Sigmoid colon (tissue), 6 donors: ENCODE measurements at regions not wholly inside any gene's neighbourhood (a gene's known extent, or its start where the extent isn't known, plus 50 kb on each side); places are given as distances from the start of the nearest gene placed in this dataset.
A peak's percentile ranks its signal among the peaks of the same experiment; 100 is the strongest.

ENCODE experiments used
- DNase-seq: peaks from one replicate; pipeline ENCODE4 v3.0.0-alpha.2; 2019
- H3K27ac ChIP-seq, 4 donors: fragments of 200-600 bp; sonication (generic); one replicate each; pipeline ENCODE4 v1.5.1; 2016 to 2019; ENCODE audit warnings: mild to moderate bottlenecking in 1 of 4
- H3K27me3 ChIP-seq, 3 donors: fragments of 200-600 bp; sonication (generic); one replicate each; pipeline ENCODE4 v1.5.1; 2019; ENCODE audit warnings: mild to moderate bottlenecking in 1 of 3
- H3K36me3 ChIP-seq, 4 donors: fragments of 200-600 bp; sonication (generic); one replicate each; pipeline ENCODE4 v1.5.1; 2016 to 2019
- H3K4me1 ChIP-seq, 4 donors: fragments of 200-600 bp; sonication (generic); one replicate each; pipeline ENCODE4 v1.5.1; 2017 to 2019
- H3K4me3 ChIP-seq, 4 donors: fragments of 200-600 bp; sonication (generic); one replicate each; pipeline ENCODE4 v1.5.1; 2017 to 2019; ENCODE audit warnings: mild to moderate bottlenecking in 2 of 4, moderate library complexity in 1 of 4
- H3K9me3 ChIP-seq, 4 donors: fragments of 200-600 bp in 3 of 4; sonication (generic) in 3 of 4; one replicate each; pipeline versions ENCODE4 v1.5.1 to v1.6.1; 2013 to 2019
- CTCF ChIP-seq, 4 experiments: fragments of 450-650 bp in 3 of 4; fragments of 200-600 bp in 1 of 4; IDR thresholded peaks; one replicate each; pipeline ENCODE4 v1.5.1; 2016 to 2019; ENCODE audit warnings: antibody characterized with exemption in 4 of 4, mild to moderate bottlenecking in 3 of 4, moderate library complexity in 2 of 4
- EP300 ChIP-seq, 4 donors: sonication (generic); formaldehyde crosslinking; IDR thresholded peaks; one replicate each; pipeline ENCODE4 v1.6.1; 2017; ENCODE audit warnings: antibody characterized with exemption in 4 of 4
- POLR2A ChIP-seq, 2 donors: fragments of 450-650 bp; IDR thresholded peaks; one replicate each; pipeline ENCODE4 v1.6.1; 2016; ENCODE audit warnings: antibody characterized with exemption in 2 of 2, mild to moderate bottlenecking in 2 of 2, moderate library complexity in 2 of 2
- POLR2AphosphoS5 ChIP-seq, 4 donors: sonication (generic); formaldehyde crosslinking; IDR thresholded peaks; one replicate each; pipeline ENCODE4 v1.6.1; 2017; ENCODE audit warnings: antibody characterized with exemption in 4 of 4
- WGBS, 2 donors: extraction: QIAGEN DNeasy Blood & Tissue Kit; methylation state at CpG; one replicate each; pipeline ENCODE4 v1.1.7; 2013; 5-methylcytosine and 5-hydroxymethylcytosine counted together
- intact Hi-C: fragments of 100-400 bp; cut with DNase I; formaldehyde crosslinking; loops from one replicate; pipeline ENCODE4 v1.15.1; 2023
- donor health status: healthy with polysubstance abuse.
- donor health status: healthy.

DNA sequence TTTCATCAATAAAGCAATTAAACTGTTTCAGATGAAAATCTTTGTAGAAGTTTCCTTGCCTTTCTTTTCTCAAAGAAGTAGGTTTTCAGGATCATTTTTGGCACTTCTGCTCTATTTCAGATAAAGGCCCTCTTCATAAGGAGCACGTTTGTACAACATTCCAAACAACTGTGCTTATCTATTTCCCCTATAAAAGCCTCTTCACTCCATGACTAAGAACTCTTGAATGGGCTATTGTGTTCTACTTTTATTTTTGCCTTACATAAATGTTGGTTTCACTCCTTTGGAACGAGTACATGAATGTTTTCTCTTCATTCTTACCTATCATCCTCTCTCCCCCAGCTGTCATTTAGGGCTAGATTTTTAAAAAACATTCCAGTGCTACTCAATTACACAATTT, 288.0 kb upstream of the PPP1R2C start:
- 11 to 46% methylated on average over 2 of the region's 2 CpGs for WGBS, 2 donors

GRCh38 chrX:43068639-43069038, 290.7 kb upstream of the PPP1R2C start:
- Histone ChIP-seq H3K4me3 (no peak overlapping the region), H3K4me1 (no peaks in the 10 kb centered on the region), H3K36me3 (no peaks in the 10 kb centered on the region), H3K27ac (no peak overlapping the region), H3K9me3 (no peaks in the 10 kb centered on the region), H3K27me3 (no peaks in the 10 kb centered on the region)
- intact Hi-C loops: no loop called here
- DNase-seq: no peak
- TF ChIP-seq POLR2AphosphoS5 (IDR thresholded peaks at IDR 0.05) (no peak), EP300 (IDR thresholded peaks at IDR 0.05) (no peak), CTCF (IDR thresholded peaks at IDR 0.05) (no peak), POLR2A (IDR thresholded peaks at IDR 0.05) (no peak)
- WGBS, 2 donors: 93 to 94% methylated on average over 1 of the region's 1 CpG

More for the DNA sequence above, 288.0 kb upstream of the PPP1R2C start:
- Histone ChIP-seq H3K9me3 (no peaks in the 10 kb centered on the region), H3K27ac (no peak overlapping the region), H3K36me3 (no peaks in the 10 kb centered on the region), H3K4me3 (no peak overlapping the region), H3K4me1 (no peaks in the 10 kb centered on the region), H3K27me3 (no peaks in the 10 kb centered on the region)
- no peak for TF ChIP-seq EP300 (IDR thresholded peaks at IDR 0.05)
- DNase-seq: no peak
- intact Hi-C loops: no loop called here

DNA sequence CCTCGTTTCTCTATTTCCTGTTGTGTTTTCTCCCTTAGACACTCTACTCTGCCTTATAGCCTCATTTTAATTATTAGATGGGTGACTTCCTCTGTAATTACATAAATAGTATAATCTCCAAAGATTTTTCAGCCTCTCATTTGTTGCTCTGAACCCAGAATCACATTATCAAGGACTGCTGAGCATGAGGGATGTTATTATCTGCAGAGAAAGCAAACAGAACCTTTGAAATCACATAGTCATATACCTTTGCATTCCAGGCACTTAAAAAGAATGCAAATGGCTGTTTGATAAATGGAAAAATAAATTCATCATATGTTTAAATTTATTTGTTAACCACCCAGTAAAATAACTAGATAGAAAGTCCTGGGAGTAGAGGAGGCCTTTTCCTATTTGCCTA, 305.1 kb upstream of the PPP1R2C start:
- H3K4me3 ChIP-seq: no peak overlapping the region
- no peaks in the 10 kb centered on the region for H3K27me3 ChIP-seq
- WGBS, 2 donors: 8 to 61% methylated on average over 1 of the region's 1 CpG
- TF ChIP-seq POLR2A (IDR thresholded peaks at IDR 0.05): no peak
- TF ChIP-seq POLR2AphosphoS5 (IDR thresholded peaks at IDR 0.05): no peak
- TF ChIP-seq CTCF (IDR thresholded peaks at IDR 0.05): no peak
- no peak for TF ChIP-seq EP300 (IDR thresholded peaks at IDR 0.05)
- DNase-seq: no peak
- H3K27ac ChIP-seq: no peak overlapping the region
- H3K4me1 ChIP-seq: peaks cover 0 to 9% (median 4%) of the 10 kb centered on the region in 4 donors
- H3K9me3 ChIP-seq: no peaks in the 10 kb centered on the region
- intact Hi-C loops: no loop called here
- no peaks in the 10 kb centered on the region for H3K36me3 ChIP-seq

DNA sequence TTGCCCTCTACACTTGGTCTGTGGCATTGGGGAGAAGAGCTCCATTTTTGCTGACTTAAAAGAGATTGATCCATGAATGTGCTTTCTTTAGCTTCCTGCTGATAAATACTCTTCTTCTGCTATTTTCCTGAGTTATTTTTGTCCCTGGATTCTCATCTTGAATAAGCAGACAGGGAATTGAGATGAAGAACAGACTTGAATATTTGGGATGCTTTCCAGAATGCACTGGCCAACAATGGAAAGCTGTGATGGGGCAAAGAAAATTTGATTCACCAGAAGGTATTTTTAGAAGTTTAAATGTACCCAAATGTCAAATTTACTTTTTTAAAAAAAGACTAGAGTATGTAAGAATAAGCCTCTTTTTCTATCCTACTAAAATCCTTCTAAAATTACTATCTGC, 309.9 kb upstream of the PPP1R2C start:
- intact Hi-C loops: no loop called here
- DNase-seq: no peak
- Histone ChIP-seq H3K9me3 (no peaks in the 10 kb centered on the region), H3K4me3 (no peak overlapping the region), H3K4me1 (peaks cover 0 to 10% (median 4%) of the 10 kb centered on the region in 4 donors), H3K27me3 (no peaks in the 10 kb centered on the region), H3K36me3 (no peaks in the 10 kb centered on the region), H3K27ac (peak overlapping the region in 1 of 4 donors; percentile 15)
- TF ChIP-seq CTCF (IDR thresholded peaks at IDR 0.05) (no peak), POLR2AphosphoS5 (IDR thresholded peaks at IDR 0.05) (peak in 3 of 4 donors; percentile 12 to 63 (median 59)), EP300 (IDR thresholded peaks at IDR 0.05) (no peak), POLR2A (IDR thresholded peaks at IDR 0.05) (no peak)

GRCh38 chrX:43096830-43097229, 318.9 kb upstream of the PPP1R2C start:
- intact Hi-C loops: no loop called here
- DNase-seq: no peak
- H3K4me1 ChIP-seq: no peaks in the 10 kb centered on the region
- no peaks in the 10 kb centered on the region for H3K27me3 ChIP-seq
- no peaks in the 10 kb centered on the region for H3K36me3 ChIP-seq
- no peak overlapping the region for H3K4me3 ChIP-seq
- no peak for TF ChIP-seq POLR2AphosphoS5 (IDR thresholded peaks at IDR 0.05)
- TF ChIP-seq POLR2A (IDR thresholded peaks at IDR 0.05): no peak
- TF ChIP-seq CTCF (IDR thresholded peaks at IDR 0.05): no peak
- TF ChIP-seq EP300 (IDR thresholded peaks at IDR 0.05): no peak
- H3K9me3 ChIP-seq: no peaks in the 10 kb centered on the region
- no peak overlapping the region for H3K27ac ChIP-seq
- WGBS, 2 donors: 31 to 69% methylated on average over 2 of the region's 2 CpGs
